GM19395 (cell line): ENCODE measurements at regions not wholly inside any gene's neighbourhood (a gene's known extent, or its start where the extent isn't known, plus 50 kb on each side); places are given as distances from the start of the nearest gene placed in this dataset.

Source experiments
- ATAC-seq: cut with Tn5 transposase; IDR thresholded peaks from one replicate; pipeline ENCODE4 v1.9.1; 2021; ENCODE audit warnings: mild to moderate bottlenecking, moderate library complexity; ENCODE audit not compliant: unreplicated experiment

DNA sequence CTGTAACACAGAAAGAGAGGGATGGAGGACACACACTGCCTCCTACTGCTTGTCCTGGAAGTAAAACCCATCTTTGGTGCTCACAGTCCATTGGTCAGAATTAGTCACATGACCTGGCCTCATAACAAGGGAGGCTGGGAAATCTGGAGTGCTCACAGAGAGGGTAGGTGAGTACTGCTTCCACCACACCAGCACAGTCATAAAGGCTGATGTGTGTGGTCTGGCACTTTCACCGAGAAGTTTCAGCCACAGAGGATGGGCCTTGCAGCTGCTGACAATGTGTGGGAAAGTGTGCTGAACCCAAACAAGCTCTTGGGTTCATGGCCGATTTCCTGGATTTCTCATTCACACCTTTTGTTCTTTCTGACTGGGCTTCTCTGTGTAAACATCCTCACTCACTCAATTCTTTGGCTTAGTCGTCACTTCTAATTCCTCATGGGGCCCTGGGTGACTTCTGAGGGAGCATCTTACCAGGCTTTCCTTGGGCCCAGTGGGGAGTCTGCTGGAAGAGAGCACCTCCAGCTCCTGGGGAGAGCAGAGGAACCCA lies 100.7 kb downstream of the ASB7 start:
- peak; percentile 100 for ATAC-seq

DNA sequence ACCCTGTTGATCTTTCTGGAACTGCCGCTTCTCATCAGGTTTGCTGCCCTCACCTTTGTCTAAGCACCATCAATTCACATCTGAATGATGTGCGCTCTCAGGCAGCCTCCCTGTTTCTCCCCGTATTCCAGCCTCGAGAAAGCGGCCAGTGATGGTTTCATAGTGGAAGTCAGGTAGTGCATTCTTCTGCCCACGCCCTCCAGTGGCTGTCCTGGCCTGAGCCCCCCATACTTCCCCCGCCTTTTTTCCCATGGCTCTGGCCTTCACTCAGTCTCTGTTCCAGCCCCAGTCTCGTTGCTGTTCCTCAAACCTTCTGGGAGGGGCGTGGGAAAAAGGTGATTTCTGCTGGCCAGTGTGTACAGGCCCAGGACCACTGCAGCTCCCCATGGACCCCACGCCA lies 101.3 kb downstream of the ASB7 start:
- no peak for ATAC-seq

DNA sequence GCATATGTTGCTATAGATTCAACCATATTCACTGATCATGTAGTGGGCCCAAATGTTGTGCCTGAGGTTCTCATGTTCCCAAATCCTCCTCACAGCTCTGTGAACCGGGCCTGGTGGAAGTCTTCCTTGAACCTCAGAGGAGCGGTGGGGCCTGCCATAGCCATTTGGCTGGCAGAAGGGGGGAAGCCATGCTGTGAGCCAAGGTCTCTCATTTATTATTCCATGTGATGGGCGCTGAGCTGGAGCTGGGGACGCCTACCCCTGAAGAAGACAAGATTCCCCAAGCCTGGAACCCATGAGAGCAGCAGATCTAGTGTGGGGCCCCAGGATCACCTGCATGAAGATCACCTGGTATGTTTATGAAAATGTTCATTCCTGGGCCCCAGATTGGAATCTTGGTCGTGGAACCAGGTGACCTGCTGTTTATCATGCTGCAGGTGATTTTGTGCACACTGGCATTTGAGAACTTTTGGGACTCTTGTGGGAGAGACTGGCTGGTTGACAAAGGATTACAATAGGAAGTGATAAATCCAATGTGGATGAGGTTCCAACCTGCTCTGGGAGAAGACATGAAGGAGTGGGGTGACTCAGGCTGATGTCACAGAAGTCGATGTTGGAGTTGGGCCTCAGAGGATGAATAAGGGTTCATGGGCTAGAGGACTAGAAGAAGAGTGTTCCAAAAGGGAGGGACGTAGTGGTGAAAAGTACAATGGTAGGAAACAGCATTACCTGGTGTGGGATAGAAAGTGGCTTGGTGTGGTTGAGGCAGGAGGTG lies 102.1 kb downstream of the ASB7 start:
- ATAC-seq, result no peak

DNA sequence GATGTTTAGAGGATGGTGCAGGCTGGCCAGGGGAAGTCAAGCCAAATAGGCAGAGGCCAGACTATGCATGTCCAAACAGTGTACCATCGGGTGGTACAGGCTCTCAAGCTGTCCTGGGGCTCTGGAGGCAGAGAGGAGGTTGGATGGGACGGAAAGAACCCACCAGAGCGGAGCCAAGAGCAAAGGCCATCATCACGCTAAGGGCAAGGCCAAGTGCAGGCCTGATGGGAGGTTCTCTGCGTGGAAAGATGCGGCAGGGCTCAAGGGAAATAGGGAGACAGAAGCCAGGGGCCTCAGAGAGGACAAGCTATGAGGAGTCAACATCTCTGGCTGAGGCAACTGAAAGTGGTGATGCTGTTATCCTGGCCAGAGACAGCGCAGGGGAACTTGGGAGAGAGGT lies 102.7 kb downstream of the ASB7 start:
- no peak for ATAC-seq

- no peak for ATAC-seq
Observed at GRCh38 chr15:100705841-100706240, 103.5 kb downstream of the ASB7 start.

DNA sequence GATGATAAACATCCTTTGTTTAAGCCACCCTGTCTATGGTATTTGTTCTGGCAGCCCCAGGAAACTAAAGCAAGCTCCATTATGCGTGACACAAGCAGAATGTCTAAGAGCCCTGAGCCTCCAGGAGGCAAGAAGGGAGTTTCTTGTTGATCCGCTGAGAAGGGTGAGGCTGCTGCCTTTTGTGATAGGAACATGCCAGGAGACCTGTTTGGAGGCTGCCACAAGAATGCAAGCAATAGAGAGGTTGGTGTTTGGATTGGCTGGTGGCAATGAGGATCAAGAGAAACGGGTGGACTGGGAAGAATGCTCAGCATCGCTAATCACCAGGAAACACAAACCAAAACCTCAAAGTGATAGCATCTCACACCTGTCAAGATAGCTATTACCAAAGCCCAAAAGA lies 104.8 kb downstream of the ASB7 start:
- no peak for ATAC-seq

DNA sequence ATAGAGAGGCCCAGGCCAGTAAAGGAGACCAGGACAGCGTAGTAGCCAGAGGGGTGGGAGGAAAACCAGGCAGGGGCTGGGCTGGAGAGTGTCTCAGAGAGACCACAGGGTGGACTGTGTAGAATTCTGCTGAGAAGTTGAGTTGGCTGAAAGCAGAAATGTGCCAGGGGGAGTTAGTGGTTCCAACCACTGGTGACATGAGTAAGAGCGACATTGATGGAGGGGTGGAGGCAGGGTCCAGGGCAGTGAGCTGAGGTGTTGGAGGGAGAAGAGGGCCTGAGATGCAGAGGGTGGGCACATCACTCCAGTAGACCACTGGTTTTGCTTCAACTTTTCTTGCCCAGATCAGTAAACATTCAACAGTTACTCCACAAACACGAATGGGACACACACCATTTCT lies 106.5 kb downstream of the ASB7 start:
- no peak for ATAC-seq

DNA sequence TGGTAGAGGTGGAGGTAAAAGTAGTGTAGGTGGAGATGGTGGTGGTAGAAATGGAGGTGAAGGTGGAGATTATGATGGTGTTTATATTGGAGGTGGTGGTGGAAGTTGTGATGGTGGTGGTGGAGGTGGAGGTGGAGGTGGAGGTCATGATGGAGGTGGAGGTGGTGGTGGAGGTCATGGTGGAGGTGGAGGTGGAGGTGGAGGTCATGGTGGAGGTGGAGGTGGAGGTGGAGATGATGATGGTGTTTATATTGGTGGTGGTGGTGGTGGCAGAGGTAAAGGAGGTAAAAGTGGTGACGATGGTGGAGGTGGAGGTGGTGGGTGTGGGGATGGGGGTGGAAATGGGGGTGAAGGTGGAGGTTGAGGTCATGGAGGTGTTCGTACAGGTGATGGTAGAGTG lies 107.8 kb downstream of the ASB7 start:
- ATAC-seq, result no peak

GRCh38 chr15:100710744-100711515 lies 108.5 kb downstream of the ASB7 start:
- no peak for ATAC-seq

GRCh38 chr15:100711516-100712021 lies 109.2 kb downstream of the ASB7 start:
- ATAC-seq, result no peak

GRCh38 chr15:100712226-100712625 lies 109.8 kb downstream of the ASB7 start:
- no peak for ATAC-seq

GRCh38 chr15:100713163-100713867 lies 110.9 kb downstream of the ASB7 start:
- no peak for ATAC-seq

DNA sequence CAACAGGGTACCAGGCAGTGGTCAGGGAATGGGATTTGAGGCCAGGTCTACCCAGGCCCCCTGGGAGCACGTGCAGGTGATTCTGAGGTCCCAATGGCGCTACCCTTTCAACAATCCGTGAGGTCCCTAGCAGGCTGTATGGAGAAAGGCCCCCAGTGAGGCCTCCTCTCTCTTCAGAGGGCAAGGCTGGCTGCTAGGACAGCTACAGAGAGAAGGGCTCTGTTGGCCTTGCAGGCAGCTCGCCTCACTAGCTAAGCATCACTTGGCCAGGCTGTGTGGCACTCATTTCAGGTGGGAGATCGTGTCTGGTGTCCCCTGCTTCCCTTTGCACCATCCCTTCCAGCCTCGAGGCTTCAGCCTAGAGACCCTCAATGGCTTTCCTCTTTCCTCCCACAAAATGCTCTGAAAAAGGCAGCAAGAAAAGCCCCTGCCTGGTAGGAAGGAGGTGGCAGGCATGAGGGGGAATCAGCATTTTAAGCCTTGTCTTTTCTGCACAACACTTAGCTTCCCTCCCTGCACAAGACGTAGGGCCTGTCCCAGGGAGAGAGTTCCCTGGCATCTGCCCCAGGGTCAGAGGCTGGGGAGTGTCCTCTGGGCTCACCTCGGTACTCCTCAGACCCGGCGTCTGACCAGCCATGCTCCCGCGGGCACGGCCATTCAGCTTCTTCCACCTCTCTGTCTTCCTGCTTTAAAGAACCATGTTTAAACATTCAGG lies 111.8 kb downstream of the ASB7 start:
- no peak for ATAC-seq

GRCh38 chr15:100714749-100715342 lies 112.5 kb downstream of the ASB7 start:
- no peak for ATAC-seq

DNA sequence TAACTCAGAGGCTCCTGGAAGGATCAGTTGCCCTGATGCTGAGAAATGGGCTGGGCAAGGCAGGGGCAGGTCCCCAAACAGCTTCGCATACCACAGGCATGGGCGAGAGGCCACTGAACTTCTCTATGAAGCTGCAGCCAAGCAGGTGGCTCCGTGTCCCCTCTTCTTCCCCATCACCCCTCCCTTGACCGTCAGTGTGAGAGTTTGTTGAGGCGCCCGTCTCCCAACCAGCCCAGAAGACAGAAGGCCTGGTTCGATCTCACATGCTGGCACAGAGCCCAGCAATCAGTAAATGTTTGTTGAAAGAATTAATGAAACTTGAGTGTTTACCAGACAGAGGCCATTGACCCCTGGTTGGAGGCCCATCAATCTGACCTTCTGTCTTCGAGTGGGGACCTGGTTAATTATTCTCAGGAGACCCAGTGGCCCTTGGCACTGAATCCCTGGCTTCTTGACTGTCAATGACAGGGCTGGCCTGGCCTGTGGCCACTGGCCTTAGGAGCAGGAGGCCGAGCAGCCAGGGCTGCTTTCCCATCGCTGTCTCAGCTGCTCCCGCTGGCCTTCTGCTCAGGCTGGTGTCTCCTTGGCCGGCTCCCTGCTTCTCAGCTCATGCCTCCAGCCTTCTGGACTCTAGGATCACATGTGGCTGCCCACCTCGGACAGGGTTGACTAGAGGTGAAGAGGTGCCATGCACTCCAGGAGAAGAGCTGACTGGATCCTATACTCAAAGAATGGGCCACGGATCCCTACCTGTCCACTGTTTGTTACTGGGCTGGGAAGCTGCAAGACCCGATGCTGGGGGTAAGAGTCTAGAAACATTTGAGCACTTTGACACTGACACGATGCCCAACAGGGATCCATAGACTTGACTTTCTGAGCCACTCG lies 113.4 kb downstream of the ASB7 start:
- ATAC-seq, result no peak

GRCh38 chr15:100716456-100717085 lies 114.2 kb downstream of the ASB7 start:
- ATAC-seq, result no peak

- no peak for ATAC-seq
Observed at GRCh38 chr15:100717596-100717995, 115.2 kb downstream of the ASB7 start.

DNA sequence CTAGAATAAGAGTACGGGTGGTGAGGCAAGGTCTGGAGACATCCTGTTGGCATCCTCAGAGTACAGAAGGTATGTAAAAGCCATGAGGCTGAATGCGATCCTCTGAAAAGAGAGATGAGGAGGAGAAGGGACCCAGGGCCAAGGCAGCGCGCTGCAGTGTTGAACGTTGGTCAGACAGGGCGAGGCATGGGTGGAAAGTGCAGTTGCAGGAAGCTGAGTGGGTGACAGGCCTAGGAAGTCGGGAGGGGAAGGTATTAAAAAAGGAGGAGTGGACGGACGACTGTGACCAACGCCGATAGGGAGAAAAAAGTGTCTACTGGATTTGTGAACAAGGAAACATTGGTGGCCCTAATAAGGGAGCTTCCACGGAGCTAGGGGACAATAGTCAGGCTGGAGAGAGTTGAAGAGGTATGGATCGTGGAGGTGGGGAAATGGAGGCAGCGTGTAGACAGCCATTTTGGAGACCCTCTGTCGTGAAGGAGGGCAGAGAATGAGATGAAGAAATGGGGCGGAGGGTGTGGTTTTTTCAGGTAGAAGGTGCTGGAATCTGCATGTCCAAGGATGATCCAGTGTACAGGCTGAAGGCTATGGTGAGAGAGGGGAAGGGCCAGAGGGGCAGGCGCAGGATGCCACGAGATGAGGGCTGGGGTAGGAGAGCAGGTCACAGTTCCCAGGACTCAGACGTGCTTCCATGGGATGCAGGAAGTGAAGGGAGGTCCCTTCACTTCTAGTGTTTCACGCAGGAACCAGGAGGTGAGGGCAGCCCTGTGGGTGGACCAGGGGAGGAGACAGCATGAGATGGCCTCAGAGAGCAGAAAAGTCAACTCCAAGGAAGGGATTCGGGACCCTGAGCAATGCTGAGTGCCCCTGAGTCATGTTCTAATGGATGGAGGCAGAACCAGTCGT lies 115.9 kb downstream of the ASB7 start:
- no peak for ATAC-seq
